22Rv1 (cell line): ENCODE measurements at regions not wholly inside any gene's neighbourhood (a gene's known extent, or its start where the extent isn't known, plus 50 kb on each side); places are given as distances from the start of the nearest gene placed in this dataset.
"Not testable (repeated sequence)": the region's sequence is repeated elsewhere in the genome, so short reads cannot be mapped to it uniquely, and the experiment has no call there.

ENCODE experiments used
- CTCF ChIP-seq: fragments of 450-650 bp; IDR thresholded peaks from 2 replicates; pipeline ENCODE4 v1.5.1; 2017; ENCODE audit warnings: mild to moderate bottlenecking
- ZFX ChIP-seq: fragments of 450-650 bp; IDR thresholded peaks from 2 replicates; pipeline ENCODE4 v1.6.1; 2017; ENCODE audit warnings: antibody characterized with exemption, borderline replicate concordance

DNA sequence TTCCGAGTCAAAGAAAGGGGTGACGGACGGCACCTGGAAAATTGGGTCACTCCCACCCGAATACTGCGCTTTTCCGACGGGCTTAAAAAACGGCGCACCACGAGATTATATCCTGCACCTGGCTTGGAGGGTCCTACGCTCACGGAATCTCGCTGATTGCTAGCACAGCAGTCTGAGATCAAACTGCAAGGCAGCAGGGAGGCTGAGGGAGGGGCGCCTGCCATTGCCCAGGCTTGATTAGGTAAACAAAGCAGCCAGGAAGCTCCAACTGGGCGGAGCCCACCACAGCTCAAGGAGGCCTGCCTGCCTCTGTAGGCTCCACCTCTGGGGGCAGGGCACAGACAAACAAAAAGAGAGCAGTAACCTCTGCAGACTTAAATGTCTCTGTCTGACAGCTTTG, 663.1 kb downstream of the CPS1 start:
- TF ChIP-seq ZFX, CTCF: not testable (repeated sequence)
